Gastroesophageal sphincter (tissue), 4 donors: ENCODE measurements at regions not wholly inside any gene's neighbourhood (a gene's known extent, or its start where the extent isn't known, plus 50 kb on each side); places are given as distances from the start of the nearest gene placed in this dataset.
"Not testable (repeated sequence)": the region's sequence is repeated elsewhere in the genome, so short reads cannot be mapped to it uniquely, and the experiment has no call there.

Experiments
- ATAC-seq: fragments of 150-250 bp; one replicate; pipeline ENCODE4 v1.9.1; 2016; ENCODE audit warnings: mild to moderate bottlenecking, moderate library complexity
- H3K27ac ChIP-seq, 4 donors: fragments of 200-600 bp; sonication (generic) in 3 of 4; 1 replicate in 3 of 4; 2 replicates in 1 of 4; pipeline ENCODE4 v1.5.1; 2016 to 2019
- H3K27me3 ChIP-seq: fragments of 200-600 bp; sonication (generic); one replicate; pipeline ENCODE4 v1.5.1; 2019
- H3K36me3 ChIP-seq, 2 donors: fragments of 200-600 bp; sonication (generic); one replicate each; pipeline ENCODE4 v1.5.1; 2019; ENCODE audit warnings: control low read depth in 1 of 2
- H3K4me1 ChIP-seq, 3 donors: fragments of 200-600 bp; sonication (generic); 1 replicate in 2 of 3; 2 replicates in 1 of 3; pipeline ENCODE4 v1.5.1; 2016 to 2019; ENCODE audit warnings: control low read depth in 2 of 3
- H3K4me3 ChIP-seq, 2 donors: fragments of 200-600 bp; sonication (generic); one replicate each; pipeline ENCODE4 v1.5.1; 2019; ENCODE audit warnings: mild to moderate bottlenecking in 1 of 2, moderate library complexity in 1 of 2
- H3K9me3 ChIP-seq, 3 donors: fragments of 200-600 bp; sonication (generic); one replicate each; pipeline ENCODE4 v1.5.1; 2017 to 2019; ENCODE audit warnings: control low read depth in 2 of 3
- CTCF ChIP-seq, 4 experiments: fragments of 200-600 bp in 2 of 4; fragments of 450-650 bp in 2 of 4; sonication (generic) in 1 of 4; IDR thresholded peaks; one replicate each; pipeline ENCODE4 v1.5.1; 2017 to 2019; ENCODE audit warnings: antibody characterized with exemption in 4 of 4, mild to moderate bottlenecking in 2 of 4, moderate library complexity in 2 of 4
- EP300 ChIP-seq: sonication (generic); formaldehyde crosslinking; IDR thresholded peaks from one replicate; pipeline ENCODE4 v1.6.1; 2017; ENCODE audit warnings: antibody characterized with exemption, mild to moderate bottlenecking
- POLR2A ChIP-seq, 2 donors: fragments of 450-650 bp; IDR thresholded peaks; one replicate each; pipeline ENCODE4 v1.6.1; 2017; ENCODE audit warnings: antibody characterized with exemption in 2 of 2, mild to moderate bottlenecking in 2 of 2, moderate library complexity in 1 of 2
- POLR2AphosphoS5 ChIP-seq: sonication (generic); formaldehyde crosslinking; IDR thresholded peaks from one replicate; pipeline ENCODE4 v1.6.1; 2017; ENCODE audit warnings: antibody characterized with exemption
- WGBS, 2 donors: methylation state at CpG; one replicate each; pipeline ENCODE4 v1.1.5; 2018; ENCODE audit warnings: low coverage in 1 of 2; 5-methylcytosine and 5-hydroxymethylcytosine counted together

- TF ChIP-seq POLR2A (IDR thresholded peaks at IDR 0.05): no peak
- no peak for TF ChIP-seq EP300
- TF ChIP-seq CTCF (IDR thresholded peaks at IDR 0.05): no peak
- no peak for TF ChIP-seq POLR2AphosphoS5
- Histone ChIP-seq H3K36me3 (no peaks in the 10 kb centered on the region), H3K27ac (no peak overlapping the region), H3K9me3 (no peaks in the 10 kb centered on the region), H3K27me3 (no peaks in the 10 kb centered on the region), H3K4me3 (no peak overlapping the region), H3K4me1 (no peaks in the 10 kb centered on the region)
- 30 to 42% methylated on average over 5 of the region's 6 CpGs for WGBS, 2 donors
- no peak for ATAC-seq
Measured at GRCh38 chr5:25448190-25448621, 803.4 kb upstream of the CDH10 start.

GRCh38 chr5:25446061-25446420 lies 801.3 kb upstream of the CDH10 start:
- not testable (repeated sequence) for H3K36me3 ChIP-seq, H3K27ac ChIP-seq, H3K4me1 ChIP-seq, H3K27me3 ChIP-seq, H3K4me3 ChIP-seq, H3K9me3 ChIP-seq, ATAC-seq
- 50 to 52% methylated on average over 3 of the region's 3 CpGs for WGBS, 2 donors

- ATAC-seq, H3K27me3 ChIP-seq, H3K4me1 ChIP-seq, H3K36me3 ChIP-seq, H3K4me3 ChIP-seq, H3K9me3 ChIP-seq, H3K27ac ChIP-seq: not testable (repeated sequence)
- WGBS, 2 donors: 54 to 73% methylated on average over 8 to 10 of the region's 10 CpGs
Measured at GRCh38 chr5:25445381-25446060, 800.7 kb upstream of the CDH10 start.

- WGBS, 2 donors: 33 to 41% methylated on average over 2 of the region's 2 CpGs
- TF ChIP-seq CTCF (IDR thresholded peaks at IDR 0.05) (no peak), EP300 (no peak), POLR2A (IDR thresholded peaks at IDR 0.05) (no peak), POLR2AphosphoS5 (no peak)
- no peaks in the 10 kb centered on the region for H3K36me3 ChIP-seq
Measured at GRCh38 chr5:25444697-25445096, 799.9 kb upstream of the CDH10 start.

GRCh38 chr5:25441810-25442209 lies 797.0 kb upstream of the CDH10 start:
- Histone ChIP-seq H3K9me3 (no peaks in the 10 kb centered on the region), H3K27me3 (no peaks in the 10 kb centered on the region), H3K36me3 (no peaks in the 10 kb centered on the region), H3K4me3 (no peak overlapping the region), H3K27ac (no peak overlapping the region), H3K4me1 (no peaks in the 10 kb centered on the region)
- TF ChIP-seq EP300: no peak
- TF ChIP-seq CTCF (IDR thresholded peaks at IDR 0.05): no peak
- WGBS, 2 donors: 40 to 43% methylated on average over 3 of the region's 4 CpGs
- no peak for ATAC-seq

More at GRCh38 chr5:25444697-25445096, 799.9 kb upstream of the CDH10 start:
- H3K4me1 ChIP-seq: no peaks in the 10 kb centered on the region
- H3K27ac ChIP-seq: no peak overlapping the region
- H3K9me3 ChIP-seq: no peaks in the 10 kb centered on the region
- no peak overlapping the region for H3K4me3 ChIP-seq
- no peaks in the 10 kb centered on the region for H3K27me3 ChIP-seq
- no peak for ATAC-seq

- no peaks in the 10 kb centered on the region for H3K27me3 ChIP-seq
- no peaks in the 10 kb centered on the region for H3K4me1 ChIP-seq
- WGBS, 2 donors: 68 to 73% methylated on average over 5 of the region's 5 CpGs
- no peak overlapping the region for H3K27ac ChIP-seq
- TF ChIP-seq EP300: no peak
- TF ChIP-seq POLR2A (IDR thresholded peaks at IDR 0.05): no peak
- TF ChIP-seq CTCF (IDR thresholded peaks at IDR 0.05): no peak
- no peak for TF ChIP-seq POLR2AphosphoS5
- no peaks in the 10 kb centered on the region for H3K36me3 ChIP-seq
- ATAC-seq: no peak
- H3K4me3 ChIP-seq: no peak overlapping the region
- no peaks in the 10 kb centered on the region for H3K9me3 ChIP-seq
Measured at GRCh38 chr5:25439025-25439424, 794.2 kb upstream of the CDH10 start.

GRCh38 chr5:25438375-25438774 lies 793.6 kb upstream of the CDH10 start:
- H3K4me1 ChIP-seq, H3K27ac ChIP-seq, H3K9me3 ChIP-seq, H3K36me3 ChIP-seq, H3K27me3 ChIP-seq, ATAC-seq, H3K4me3 ChIP-seq: not testable (repeated sequence)
- 91 to 98% methylated on average over 3 to 6 of the region's 6 CpGs for WGBS, 2 donors
